GM21381 (cell line): ENCODE measurements at regions not wholly inside any gene's neighbourhood (a gene's known extent, or its start where the extent isn't known, plus 50 kb on each side); places are given as distances from the start of the nearest gene placed in this dataset.
"Not testable (repeated sequence)": the region's sequence is repeated elsewhere in the genome, so short reads cannot be mapped to it uniquely, and the experiment has no call there.

Experiments
- ATAC-seq: cut with Tn5 transposase; IDR thresholded peaks from one replicate; pipeline ENCODE4 v1.9.1; 2021; ENCODE audit warnings: mild to moderate bottlenecking, moderate library complexity; ENCODE audit not compliant: unreplicated experiment

DNA sequence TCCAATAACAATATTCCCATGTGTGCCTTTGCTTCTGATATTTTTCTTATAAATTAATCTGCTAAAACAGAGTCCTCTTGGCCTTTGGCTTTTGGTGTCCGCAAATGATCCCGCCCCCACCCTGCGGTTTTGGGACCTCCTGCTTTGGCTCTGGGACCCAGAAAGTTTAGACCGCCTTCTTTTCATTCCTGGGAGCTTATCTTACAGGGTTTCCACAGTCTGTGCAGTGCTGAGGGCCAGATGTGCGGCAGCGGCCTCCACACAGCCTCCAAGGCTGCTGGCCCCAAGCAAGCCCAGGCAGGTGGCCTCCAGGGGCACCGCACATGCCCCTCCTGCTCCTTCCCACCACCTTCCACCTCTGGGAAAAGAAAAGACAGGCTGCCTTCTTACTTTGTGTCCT lies 191.5 kb downstream of the ERCC6L2 start:
- no peak for ATAC-seq

DNA sequence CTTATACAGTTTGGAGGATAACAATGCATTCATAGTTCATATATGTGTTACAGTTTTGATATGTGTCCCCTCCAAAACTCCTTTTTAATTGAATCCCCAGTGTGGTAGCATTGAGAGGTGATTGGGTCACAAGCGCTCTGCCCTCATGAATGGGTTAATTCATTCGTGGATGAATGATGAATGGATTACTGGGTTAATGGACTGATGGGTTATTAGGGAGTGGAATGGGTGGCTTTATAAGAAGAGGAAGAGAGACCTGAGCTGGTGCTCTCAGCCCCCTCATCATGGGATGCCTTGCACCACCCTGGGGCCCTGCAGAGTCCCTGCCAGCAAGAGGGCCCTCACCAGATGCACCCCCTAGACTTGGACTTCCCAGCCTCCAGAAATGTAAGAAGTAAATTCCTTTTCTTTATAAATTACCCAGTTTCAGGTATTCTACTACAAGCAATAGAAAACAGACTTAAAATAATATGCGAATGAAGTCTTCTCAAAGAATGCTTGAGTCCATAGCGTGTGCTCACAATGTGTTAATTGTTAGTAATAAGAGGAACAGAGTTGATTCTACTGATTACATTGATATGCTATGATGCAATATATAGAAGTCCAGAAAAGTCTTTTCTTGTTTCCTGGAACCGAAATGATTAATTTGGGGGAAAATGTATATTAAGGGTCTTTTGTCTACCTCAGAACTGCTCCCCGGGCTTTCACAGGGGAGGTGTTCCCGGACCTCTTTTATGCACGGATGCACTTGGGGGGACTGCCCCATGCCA lies 190.2 kb downstream of the ERCC6L2 start:
- no peak for ATAC-seq

DNA sequence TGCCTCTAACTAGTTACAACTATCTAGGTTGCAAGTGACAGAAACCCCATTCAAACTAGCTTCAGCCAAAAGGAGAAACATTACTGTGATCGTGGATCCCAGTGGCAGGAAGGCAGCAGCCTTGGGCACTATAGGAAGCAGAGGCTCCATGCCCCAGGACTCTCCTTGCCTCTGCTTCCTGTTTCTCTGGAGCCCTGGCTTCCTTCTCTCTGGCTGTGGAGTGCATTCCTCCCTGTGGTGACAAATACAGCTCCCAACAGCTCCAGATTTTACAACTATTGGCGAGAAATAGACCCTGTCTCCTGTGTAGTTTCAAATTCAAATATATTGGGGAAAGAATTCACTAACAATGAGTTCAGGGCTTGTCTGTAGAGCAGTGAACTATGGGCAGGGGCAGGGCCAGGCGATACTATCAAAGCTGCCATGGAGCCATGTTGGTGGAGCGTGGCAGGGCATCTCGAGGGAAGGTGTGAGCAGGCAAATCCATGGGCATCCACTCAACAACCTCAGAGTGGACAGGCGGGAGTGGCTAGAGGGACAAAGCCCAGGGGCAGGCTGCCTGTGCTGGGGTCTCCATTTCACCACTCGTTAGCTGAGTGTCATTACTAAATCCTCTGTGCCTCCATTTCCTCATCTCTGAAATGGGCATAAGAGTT lies 189.5 kb downstream of the ERCC6L2 start:
- no peak for ATAC-seq

DNA sequence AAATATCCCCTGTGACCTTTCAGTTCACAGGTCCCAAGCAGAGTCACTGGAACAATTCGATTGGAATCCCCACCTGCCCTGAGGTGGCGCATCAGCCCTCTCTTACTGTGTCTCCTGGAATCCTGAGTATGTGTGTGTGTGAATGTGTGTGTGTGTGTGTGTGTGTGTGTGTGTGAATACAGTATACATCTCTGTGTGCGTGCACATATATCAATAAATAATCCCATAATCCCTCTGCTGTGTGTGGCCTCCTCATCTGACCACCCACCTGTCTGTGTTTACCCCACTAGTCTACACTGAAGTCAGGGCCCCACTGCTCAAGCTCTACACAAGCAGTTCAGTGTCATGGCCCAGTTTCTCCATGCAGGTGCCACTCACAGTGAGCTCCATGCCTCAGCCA lies 187.4 kb downstream of the ERCC6L2 start:
- ATAC-seq, result no peak

DNA sequence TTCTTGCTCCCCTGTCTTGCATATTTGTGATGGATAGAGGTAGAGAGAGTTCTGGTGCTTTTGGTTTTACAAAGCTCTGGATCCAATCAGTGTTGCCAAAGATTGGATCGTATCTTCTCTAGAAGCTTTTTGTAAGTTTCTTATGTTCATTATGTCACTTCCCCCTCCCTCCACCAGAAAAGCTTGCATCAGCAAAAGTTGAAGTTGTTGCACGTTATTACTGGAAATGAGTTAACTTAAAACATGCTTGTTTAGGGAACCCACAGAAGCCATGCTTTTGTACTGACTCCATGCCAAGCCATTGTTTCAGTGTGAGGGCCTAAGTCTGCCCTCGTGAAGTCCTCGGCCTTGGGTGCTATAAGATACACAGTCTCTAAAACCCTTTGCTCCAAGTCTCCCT lies 186.5 kb downstream of the ERCC6L2 start:
- ATAC-seq, result no peak

DNA sequence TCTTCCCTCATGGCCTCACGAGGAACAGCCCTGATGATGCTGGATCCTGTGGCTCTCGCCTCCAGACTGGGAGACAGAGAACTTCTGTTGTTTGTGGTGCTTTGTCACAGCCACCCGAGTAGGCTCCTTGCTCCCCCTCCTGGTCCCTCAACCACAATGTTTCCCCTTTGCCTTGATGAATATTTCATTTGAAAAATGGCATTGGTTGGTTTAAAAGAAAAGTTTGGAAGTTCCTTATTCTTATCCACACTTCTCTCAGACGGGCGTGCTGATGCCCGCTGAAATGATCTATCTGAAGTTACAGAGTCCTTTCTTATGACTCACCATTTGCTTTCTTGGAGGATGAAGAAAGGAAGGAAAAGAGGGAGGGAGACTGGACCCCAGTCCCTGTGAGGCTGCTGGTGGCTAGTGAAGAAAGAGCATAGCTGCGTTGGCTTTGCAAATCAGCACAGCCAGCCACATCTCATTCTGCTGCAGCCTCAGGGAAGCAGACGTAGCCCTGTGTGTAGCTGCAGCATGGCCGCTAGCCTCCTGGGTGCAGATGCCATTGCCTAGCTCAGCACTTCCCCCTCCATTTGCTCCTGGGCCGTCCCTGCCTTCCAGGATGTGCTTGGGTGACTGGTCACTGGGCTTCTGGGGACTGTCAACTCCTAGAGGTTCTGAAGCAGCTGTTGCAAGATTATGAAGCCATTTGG lies 185.9 kb downstream of the ERCC6L2 start:
- ATAC-seq, result no peak

- no peak for ATAC-seq
These were observed 182.7 kb downstream of the ERCC6L2 start for GRCh38 chr9:96058218-96058617.

DNA sequence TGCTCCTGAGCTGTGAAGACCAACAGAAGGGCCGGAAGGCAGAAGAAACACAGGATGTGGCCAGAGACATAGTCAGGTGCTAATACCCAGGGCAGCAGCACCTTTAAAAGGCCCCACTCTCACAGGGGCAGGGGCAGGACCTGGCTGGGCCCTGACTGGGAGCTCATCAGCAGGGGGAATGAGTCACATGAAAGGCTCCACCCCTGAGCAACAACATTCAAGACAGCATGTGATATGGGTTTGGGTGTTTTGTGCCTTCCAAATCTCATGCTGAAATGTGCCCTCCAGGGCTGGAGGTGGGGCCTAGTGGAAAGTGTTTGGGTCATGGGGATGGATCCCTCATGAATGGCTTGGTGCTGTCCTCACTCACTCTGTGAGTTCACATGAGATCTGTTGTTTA lies 181.7 kb downstream of the ERCC6L2 start:
- no peak for ATAC-seq

DNA sequence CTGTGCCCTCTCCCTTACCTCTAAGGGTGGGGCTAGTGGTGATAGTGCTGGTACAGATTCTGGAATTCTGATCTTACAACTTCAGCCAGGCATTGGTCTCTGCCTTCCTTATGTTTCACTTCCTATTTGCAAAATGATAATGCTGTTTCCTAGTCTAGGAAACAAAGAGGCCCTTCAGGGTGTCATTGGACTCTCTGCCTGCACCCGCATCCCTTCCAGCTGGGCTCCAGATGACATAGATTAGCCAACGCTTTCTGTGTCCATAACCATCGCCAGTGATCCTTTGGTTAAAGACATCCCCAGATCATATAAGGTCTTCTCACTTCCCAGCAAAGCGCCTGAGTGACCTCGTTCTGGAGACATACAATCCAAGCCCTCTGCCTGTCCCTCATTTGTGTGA lies 180.7 kb downstream of the ERCC6L2 start:
- ATAC-seq, result no peak

GRCh38 chr9:96054248-96054647 lies 178.8 kb downstream of the ERCC6L2 start:
- not testable (repeated sequence) for ATAC-seq

DNA sequence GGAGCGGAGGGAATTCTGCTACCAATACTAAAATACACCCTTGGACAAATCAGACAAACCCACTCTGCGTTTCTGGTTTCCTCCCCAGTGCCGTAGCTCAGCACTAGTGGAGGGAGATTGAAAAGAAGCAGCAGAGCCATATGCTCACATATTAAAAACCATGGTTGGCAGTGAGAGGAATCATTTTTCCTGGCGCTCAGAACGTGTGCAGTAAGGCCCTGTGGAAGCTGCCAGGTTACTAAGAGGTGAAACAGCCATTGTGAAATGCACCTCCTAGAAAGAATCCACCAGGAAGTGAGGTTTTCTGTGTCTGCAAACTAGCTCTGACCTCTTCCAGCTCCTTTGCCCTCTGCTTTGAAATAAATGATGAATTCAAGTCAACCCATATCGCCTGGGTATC lies 177.2 kb downstream of the ERCC6L2 start:
- ATAC-seq, result no peak

- ATAC-seq, result no peak
These were observed 175.9 kb downstream of the ERCC6L2 start for GRCh38 chr9:96051423-96051822.

DNA sequence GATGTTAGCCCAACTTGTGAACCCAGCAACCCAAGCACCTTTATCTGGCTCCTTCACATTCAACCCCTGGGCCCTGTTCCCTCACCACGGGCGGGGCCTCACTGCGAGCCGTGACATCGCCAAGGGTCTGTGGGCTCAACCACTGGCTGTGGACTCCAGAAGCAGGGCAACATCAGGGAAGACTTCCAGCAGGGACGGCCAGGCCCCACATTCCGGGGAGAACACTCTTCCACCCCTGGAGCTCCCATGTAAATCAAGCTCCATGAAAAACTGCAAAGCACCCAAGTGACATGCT lies 175.3 kb downstream of the ERCC6L2 start:
- ATAC-seq, result no peak

DNA sequence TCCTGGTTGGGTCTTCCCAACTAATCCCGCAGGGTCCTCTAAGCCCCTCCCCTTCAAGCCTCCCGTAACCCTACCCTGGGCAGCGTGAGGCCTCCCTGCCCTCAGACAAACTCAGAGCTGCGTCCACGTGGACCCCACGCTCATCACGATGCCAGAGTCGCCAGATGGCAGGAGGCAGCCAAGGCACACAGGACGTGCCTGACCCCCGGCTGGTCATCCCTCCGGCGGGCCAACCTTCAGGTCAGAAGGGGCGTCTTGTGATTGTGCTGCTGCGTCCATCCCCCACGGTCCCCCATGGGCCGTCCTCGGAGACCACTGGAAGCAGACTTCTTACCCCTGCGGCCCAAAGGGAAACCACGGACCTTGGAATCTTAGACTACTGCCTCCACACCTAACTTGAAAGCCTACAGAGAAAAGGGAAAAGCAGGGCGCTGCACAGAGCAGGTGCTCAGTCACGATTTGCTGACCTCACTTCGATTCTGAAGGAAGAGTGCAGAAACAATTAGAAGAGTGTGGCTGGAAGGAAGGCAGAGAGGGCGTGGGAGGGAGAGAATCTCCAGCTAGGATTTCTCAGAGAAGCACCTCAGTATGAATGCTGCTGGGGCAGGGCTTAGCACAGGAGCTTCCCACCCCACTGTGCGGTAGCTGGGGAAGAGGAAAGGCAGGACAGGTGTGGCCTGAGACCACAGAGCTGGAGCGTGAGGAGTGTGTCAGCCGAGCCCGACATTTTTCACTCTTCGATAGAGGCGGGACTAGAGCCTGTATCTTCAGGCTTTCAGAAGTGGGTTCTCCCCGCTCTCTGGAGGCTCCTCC lies 174.8 kb downstream of the ERCC6L2 start:
- no peak for ATAC-seq

DNA sequence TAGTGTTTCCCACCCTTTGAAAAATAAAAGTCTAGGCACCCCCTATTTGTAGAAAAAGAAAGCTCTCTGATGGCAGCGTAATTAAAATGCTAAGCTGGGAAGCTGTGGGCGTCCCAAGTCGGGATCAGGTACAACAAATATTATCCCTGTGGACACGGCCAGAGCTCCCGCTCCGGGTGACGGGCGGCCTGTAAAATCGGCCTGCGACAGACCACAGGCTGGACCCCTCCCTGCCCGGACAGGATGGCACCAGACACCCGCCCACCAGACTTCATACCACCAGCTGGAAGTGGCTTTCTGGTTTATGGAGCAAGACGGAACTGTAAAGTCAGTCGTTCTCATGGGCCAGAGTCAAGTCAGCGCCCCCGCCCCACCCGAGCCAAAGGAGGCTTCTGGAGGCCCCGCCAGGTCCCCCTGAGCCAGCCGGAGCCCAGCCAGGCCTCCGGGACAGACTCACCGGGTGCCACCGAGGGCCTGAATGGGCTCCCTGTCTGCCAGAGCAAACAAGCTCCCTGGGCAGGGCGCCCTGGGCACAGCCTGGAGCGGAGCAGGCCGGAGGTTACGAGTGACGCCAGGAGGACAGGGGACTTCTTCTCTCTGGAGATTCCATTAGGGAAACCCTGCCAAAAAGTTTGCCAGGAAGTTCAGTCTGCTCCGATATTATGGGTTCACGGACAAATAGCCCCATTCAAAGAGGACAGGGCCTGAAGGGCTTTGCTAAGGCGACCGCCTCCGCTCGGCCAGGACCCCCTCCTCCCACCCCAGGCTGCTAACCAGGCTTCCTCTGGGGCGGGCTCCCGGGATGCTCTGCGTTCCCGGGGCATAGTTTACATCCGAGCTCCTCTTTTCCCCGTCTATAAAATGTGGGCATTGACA lies 173.7 kb downstream of the ERCC6L2 start:
- ATAC-seq, result no peak

GRCh38 chr9:96048104-96048955 lies 172.8 kb downstream of the ERCC6L2 start:
- ATAC-seq, result no peak

GRCh38 chr9:96047741-96048103 lies 172.2 kb downstream of the ERCC6L2 start:
- ATAC-seq, result no peak

GRCh38 chr9:96047116-96047639 lies 171.7 kb downstream of the ERCC6L2 start:
- no peak for ATAC-seq

GRCh38 chr9:96045811-96046210 lies 170.3 kb downstream of the ERCC6L2 start:
- ATAC-seq, result no peak
